MCF 10A (cell line): ENCODE measurements at regions not wholly inside any gene's neighbourhood (a gene's known extent, or its start where the extent isn't known, plus 50 kb on each side); places are given as distances from the start of the nearest gene placed in this dataset.

Source experiments
- BruUV-seq: library from RNA; stranded (reverse); fragments of 400-500 nt; replicated peaks from 2 replicates; lab custom pipeline; 2021; lab: Mats Ljungman, UMichigan
- CTCF ChIA-PET: fragments of 300-600 bp; sonication (Branson Sonifier 250); formaldehyde crosslinking; extraction: SDS; loops from one replicate; lab custom pipeline; 2021; ENCODE audit warnings: antibody characterized with exemption, inconsistent platforms; lab: Yijun Ruan, JAX
- POLR2A ChIA-PET: fragments of 300-600, 350-650 bp; sonication (Branson Sonifier 250); formaldehyde crosslinking; extraction: SDS; loops from one replicate; lab custom pipeline; 2020; ENCODE audit warnings: antibody characterized with exemption, inconsistent platforms; lab: Yijun Ruan, JAX
- DNase-seq: peaks from one replicate; pipeline ENCODE4 v3.0.0-alpha.2; 2018; ENCODE audit not compliant: unreplicated experiment
- H3K27ac Mint-ChIP-seq: one replicate; pipeline ENCODE4 v1.8.0; 2022; ENCODE audit warnings: mild to moderate bottlenecking, low read depth, mixed read lengths; ENCODE audit not compliant: unreplicated experiment
- H3K27me3 Mint-ChIP-seq: one replicate; pipeline ENCODE4 v1.8.0; 2022; ENCODE audit warnings: mixed read lengths; ENCODE audit not compliant: insufficient read depth, unreplicated experiment
- H3K36me3 Mint-ChIP-seq: one replicate; pipeline ENCODE4 v1.8.0; 2022; ENCODE audit warnings: mild to moderate bottlenecking, moderate library complexity, mixed read lengths; ENCODE audit not compliant: insufficient read depth, unreplicated experiment
- H3K4me1 Mint-ChIP-seq: one replicate; pipeline ENCODE4 v1.8.0; 2022; ENCODE audit warnings: mixed read lengths; ENCODE audit not compliant: insufficient read depth, unreplicated experiment
- H3K4me3 Mint-ChIP-seq: one replicate; pipeline ENCODE4 v1.8.0; 2022; ENCODE audit warnings: mild to moderate bottlenecking, moderate library complexity, mixed read lengths; ENCODE audit not compliant: unreplicated experiment
- H3K9me3 Mint-ChIP-seq: one replicate; pipeline ENCODE4 v1.8.0; 2022; ENCODE audit warnings: mixed read lengths; ENCODE audit not compliant: unreplicated experiment
- intact Hi-C: fragments of 100-400 bp; cut with micrococcal nuclease; formaldehyde crosslinking; loops from 2 replicates; pipeline ENCODE4 v1.14.1; 2022
- TF ChIP-seq, protein P1 (sequence below): fragments of 200-600 bp; IDR thresholded peaks from one replicate; pipeline ENCODE4 v1.8.0; 2022; ENCODE audit warnings: antibody characterized with exemption, mild to moderate bottlenecking; ENCODE audit not compliant: unreplicated experiment

- Mint-ChIP-seq H3K36me3 (no peaks in the 10 kb centered on the region), H3K27ac (no peak overlapping the region), H3K4me3 (no peak overlapping the region), H3K9me3 (no peaks in the 10 kb centered on the region), H3K4me1 (no peaks in the 10 kb centered on the region), H3K27me3 (peaks cover 14% of the 10 kb centered on the region)
- intact Hi-C loops, result no loop called here
- TF ChIP-seq, protein P1, sequence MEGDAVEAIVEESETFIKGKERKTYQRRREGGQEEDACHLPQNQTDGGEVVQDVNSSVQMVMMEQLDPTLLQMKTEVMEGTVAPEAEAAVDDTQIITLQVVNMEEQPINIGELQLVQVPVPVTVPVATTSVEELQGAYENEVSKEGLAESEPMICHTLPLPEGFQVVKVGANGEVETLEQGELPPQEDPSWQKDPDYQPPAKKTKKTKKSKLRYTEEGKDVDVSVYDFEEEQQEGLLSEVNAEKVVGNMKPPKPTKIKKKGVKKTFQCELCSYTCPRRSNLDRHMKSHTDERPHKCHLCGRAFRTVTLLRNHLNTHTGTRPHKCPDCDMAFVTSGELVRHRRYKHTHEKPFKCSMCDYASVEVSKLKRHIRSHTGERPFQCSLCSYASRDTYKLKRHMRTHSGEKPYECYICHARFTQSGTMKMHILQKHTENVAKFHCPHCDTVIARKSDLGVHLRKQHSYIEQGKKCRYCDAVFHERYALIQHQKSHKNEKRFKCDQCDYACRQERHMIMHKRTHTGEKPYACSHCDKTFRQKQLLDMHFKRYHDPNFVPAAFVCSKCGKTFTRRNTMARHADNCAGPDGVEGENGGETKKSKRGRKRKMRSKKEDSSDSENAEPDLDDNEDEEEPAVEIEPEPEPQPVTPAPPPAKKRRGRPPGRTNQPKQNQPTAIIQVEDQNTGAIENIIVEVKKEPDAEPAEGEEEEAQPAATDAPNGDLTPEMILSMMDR, result no peak
- ChIA-PET POLR2A (no interaction called here), CTCF (no interaction called here)
- BruUV-seq, result no TSS peak
- no peak for DNase-seq
These were observed 268.3 kb downstream of the ARHGAP12 start for GRCh38 chr10:31660300-31660699.

- TF ChIP-seq, protein P1, result no peak
- Mint-ChIP-seq H3K27ac (no peak overlapping the region), H3K27me3 (peaks cover 14% of the 10 kb centered on the region), H3K36me3 (no peaks in the 10 kb centered on the region), H3K4me1 (no peaks in the 10 kb centered on the region), H3K4me3 (no peak overlapping the region), H3K9me3 (no peaks in the 10 kb centered on the region)
- ChIA-PET POLR2A (no interaction called here), CTCF (no interaction called here)
- no peak for DNase-seq
- no TSS peak for BruUV-seq
- intact Hi-C loops, result no loop called here
These were observed 269.0 kb downstream of the ARHGAP12 start for GRCh38 chr10:31659665-31660064.

- TF ChIP-seq, protein P1, result no peak
- Mint-ChIP-seq H3K4me1 (no peaks in the 10 kb centered on the region), H3K4me3 (no peak overlapping the region), H3K27ac (no peak overlapping the region), H3K36me3 (no peaks in the 10 kb centered on the region), H3K27me3 (peaks cover 14% of the 10 kb centered on the region), H3K9me3 (no peaks in the 10 kb centered on the region)
- BruUV-seq, result no TSS peak
- no peak for DNase-seq
- ChIA-PET CTCF (no interaction called here), POLR2A (no interaction called here)
- intact Hi-C loops, result no loop called here
These were observed 271.2 kb downstream of the ARHGAP12 start for GRCh38 chr10:31657434-31657872.

GRCh38 chr10:31656851-31657433 is 271.7 kb downstream of the ARHGAP12 start:
- POLR2A ChIA-PET, result no interaction called here
- Mint-ChIP-seq H3K4me1 (no peaks in the 10 kb centered on the region), H3K36me3 (no peaks in the 10 kb centered on the region), H3K27ac (no peak overlapping the region), H3K27me3 (peaks cover 14% of the 10 kb centered on the region), H3K4me3 (no peak overlapping the region), H3K9me3 (no peaks in the 10 kb centered on the region)
- DNase-seq, result no peak
- CTCF ChIA-PET, result no interaction called here
- TF ChIP-seq, protein P1, result no peak
- intact Hi-C loops, result no loop called here
- no TSS peak for BruUV-seq
